K562 (cell line): ENCODE measurements at regions not wholly inside any gene's neighbourhood (a gene's known extent, or its start where the extent isn't known, plus 50 kb on each side); places are given as distances from the start of the nearest gene placed in this dataset.
A peak's percentile ranks its signal among the peaks of the same experiment; 100 is the strongest.

Source experiments
- ATAC-seq: fragments of 200-7000 bp; cut with Tn5 transposase; 3 replicates; pipeline ENCODE4 v1.9.1; 2020; ENCODE audit warnings: moderate library complexity
- BruUV-seq: library from RNA; stranded (reverse); fragments of 400-500 nt; replicated peaks from 2 replicates; lab custom pipeline; 2021; lab: Mats Ljungman, UMichigan
- CTCF ChIA-PET: fragments of 300-600 bp; formaldehyde crosslinking; extraction: SDS; loops from one replicate; lab custom pipeline; 2021; ENCODE audit warnings: low intra/inter-chr PET ratio; lab: Yijun Ruan, JAX
- POLR2A ChIA-PET: fragments of 300-600, 350-650 bp; sonication (Branson Sonifier 250); formaldehyde crosslinking; extraction: SDS; loops from one replicate; lab custom pipeline; 2021; ENCODE audit warnings: antibody characterized with exemption, inconsistent platforms; lab: Yijun Ruan, JAX
- DNase-seq, 4 experiments: peaks; one replicate each; pipeline versions ENCODE4 v3.0.0 to v3.0.0-alpha.2; 2011 to 2018; ENCODE audit warnings: low spot score in 3 of 4, mixed read lengths in 3 of 4; ENCODE audit errors: extremely low read depth in 1 of 4
- FAIRE-seq: peaks from 2 replicates; lab custom pipeline; 2011; peaks lifted over from hg19 to GRCh38; lab: Jason Lieb, UNC
- H2AFZ ChIP-seq: 2 replicates; pipeline ENCODE4 v1.6.0; 2011; ENCODE audit warnings: low read depth, low read length, control low read depth, inconsistent platforms
- H3K27ac ChIP-seq: fragments of 200-600 bp; 3 replicates; pipeline ENCODE4 v1.8.0; 2011; ENCODE audit warnings: low read depth, mild to moderate bottlenecking, control low read depth, inconsistent platforms, low read length, moderate library complexity, mixed read lengths; ENCODE audit errors: extremely low read depth
- H3K27me3 ChIP-seq, 2 experiments: fragments of 300-600 bp in 1 of 2; 2 replicates in 1 of 2; 3 replicates in 1 of 2; pipeline versions ENCODE4 v1.6.0 to v1.8.0; 2011; ENCODE audit warnings: inconsistent platforms in 2 of 2, low read length in 2 of 2, mild to moderate bottlenecking in 1 of 2, mixed read lengths in 1 of 2, moderate library complexity in 1 of 2; ENCODE audit not compliant: control insufficient read depth in 2 of 2, insufficient read depth in 2 of 2
- H3K36me3 ChIP-seq: fragments of 300-600 bp; 3 replicates; pipeline ENCODE4 v1.8.0; 2011; ENCODE audit warnings: mild to moderate bottlenecking, low read length, inconsistent platforms; ENCODE audit not compliant: control insufficient read depth, insufficient read depth
- H3K4me1 ChIP-seq, 2 experiments: fragments of 200-600 bp in 1 of 2; replicated peaks in 1 of 2; 2 replicates in 1 of 2; 3 replicates in 1 of 2; pipeline versions ENCODE4 v1.5.1 to v1.8.0; 2011; ENCODE audit warnings: inconsistent platforms in 2 of 2, low read length in 2 of 2, mild to moderate bottlenecking in 1 of 2, mixed read lengths in 1 of 2, moderate library complexity in 1 of 2; ENCODE audit not compliant: control insufficient read depth in 2 of 2, insufficient read depth in 2 of 2
- H3K4me2 ChIP-seq: 2 replicates; pipeline ENCODE4 v1.6.1; 2011; ENCODE audit warnings: low read length, control low read depth, inconsistent platforms, mixed read lengths; ENCODE audit not compliant: insufficient read depth
- H3K4me3 ChIP-seq: fragments of 200-600 bp; sonication (generic), shearing (Covaris generic); 2 replicates; pipeline ENCODE4 v1.5.1; 2016; ENCODE audit warnings: control low read depth, inconsistent platforms
- H3K79me2 ChIP-seq: fragments of 200-600 bp; 3 replicates; pipeline ENCODE4 v1.8.0; 2011; ENCODE audit warnings: low read length, inconsistent platforms; ENCODE audit not compliant: control insufficient read depth, insufficient read depth
- H3K9ac ChIP-seq, 2 experiments: 2 replicates each; pipeline versions ENCODE4 v1.6.0 to v1.6.1; 2011; ENCODE audit warnings: low read depth in 2 of 2, low read length in 2 of 2, control low read depth in 1 of 2, inconsistent platforms in 1 of 2, mild to moderate bottlenecking in 1 of 2, mixed read lengths in 1 of 2; ENCODE audit not compliant: insufficient read depth in 1 of 2
- H3K9me1 ChIP-seq: one replicate; pipeline ENCODE4 v1.6.0; 2011; ENCODE audit warnings: inconsistent platforms, mild to moderate bottlenecking, low read length, moderate library complexity; ENCODE audit not compliant: control insufficient read depth, insufficient read depth
- H3K9me3 ChIP-seq: replicated peaks from 2 replicates; pipeline ENCODE4 v1.5.1; 2011; ENCODE audit warnings: low read depth, low read length, inconsistent platforms; ENCODE audit not compliant: control insufficient read depth, insufficient read depth
- H4K20me1 ChIP-seq: replicated peaks from 2 replicates; pipeline ENCODE4 v1.6.1; 2011; ENCODE audit warnings: low read length, inconsistent platforms, mixed read lengths; ENCODE audit not compliant: control insufficient read depth, insufficient read depth
- CEBPG ChIP-seq, 3 experiments: fragments of 200-800 bp in 1 of 3; sonication (Bioruptor generic) in 1 of 3; sonication (generic) in 1 of 3; formaldehyde crosslinking in 1 of 3; IDR thresholded peaks in 2 of 3; conservative IDR thresholded peaks in 1 of 3; 2 replicates each; pipeline versions ENCODE4 v1.6.1 to v1.8.0; 2016 to 2022; ENCODE audit warnings: missing compliant biosample characterization in 2 of 3, missing genetic modification characterization in 2 of 3, mild to moderate bottlenecking in 1 of 3, missing genetic modification reagents in 1 of 3
- PRMT5 ChIP-seq: sonication (generic); formaldehyde crosslinking; IDR thresholded peaks from 2 replicates; pipeline ENCODE4 v1.5.0; 2020; ENCODE audit warnings: missing genetic modification reagents
- SMC3 ChIP-seq: conservative IDR thresholded peaks from 2 replicates; pipeline ENCODE4 v1.6.1; 2011; ENCODE audit warnings: low read depth, low read length, improper control_type of control experiment; ENCODE audit not compliant: insufficient read depth
- WGBS: fragments of 100-300 bp; shearing (Covaris generic); methylation state at CpG from one replicate; pipeline ENCODE4 v1.1.6; 2016; ENCODE audit warnings: low coverage, mixed read lengths; ENCODE audit not compliant: insufficient coverage; ENCODE audit errors: missing lambda C conversion rate; 5-methylcytosine and 5-hydroxymethylcytosine counted together
- in situ Hi-C: fragments of 300-500 bp; cut with MboI; formaldehyde crosslinking; loops from 4 replicates; pipeline ENCODE4 v1.15.0; 2018; ENCODE audit warnings: inconsistent platforms, mixed read lengths
- intact Hi-C: fragments of 100-400 bp; cut with micrococcal nuclease; formaldehyde crosslinking; loops from 2 replicates; pipeline ENCODE4 v1.14.2; 2022
- TF ChIP-seq, protein P1 (sequence below): fragments of 200-800 bp; sonication (Bioruptor generic); IDR thresholded peaks from 2 replicates; pipeline ENCODE4 v1.6.1; 2016; ENCODE audit warnings: missing genetic modification characterization, missing compliant biosample characterization

DNA sequence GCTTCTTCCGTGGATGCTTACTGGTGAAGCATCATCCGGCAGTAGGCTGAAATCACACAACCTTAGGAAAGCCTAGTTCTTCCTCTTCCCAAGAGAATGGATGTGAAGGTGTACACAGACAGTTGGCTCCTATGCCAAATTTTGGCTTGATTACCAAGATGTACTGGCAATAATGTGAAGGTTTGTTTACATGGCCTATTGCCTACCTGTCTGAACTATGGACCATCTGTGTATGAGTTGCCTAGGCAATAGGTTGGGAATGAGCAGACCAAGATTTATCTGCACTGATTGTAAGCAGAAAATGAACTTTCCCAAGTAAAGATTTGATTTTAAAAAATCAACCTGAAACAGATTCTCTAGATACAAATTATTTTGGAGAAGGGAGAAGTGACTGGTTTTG is 325.9 kb upstream of the SORCS1 start (continued):
- TF ChIP-seq, protein P1, sequence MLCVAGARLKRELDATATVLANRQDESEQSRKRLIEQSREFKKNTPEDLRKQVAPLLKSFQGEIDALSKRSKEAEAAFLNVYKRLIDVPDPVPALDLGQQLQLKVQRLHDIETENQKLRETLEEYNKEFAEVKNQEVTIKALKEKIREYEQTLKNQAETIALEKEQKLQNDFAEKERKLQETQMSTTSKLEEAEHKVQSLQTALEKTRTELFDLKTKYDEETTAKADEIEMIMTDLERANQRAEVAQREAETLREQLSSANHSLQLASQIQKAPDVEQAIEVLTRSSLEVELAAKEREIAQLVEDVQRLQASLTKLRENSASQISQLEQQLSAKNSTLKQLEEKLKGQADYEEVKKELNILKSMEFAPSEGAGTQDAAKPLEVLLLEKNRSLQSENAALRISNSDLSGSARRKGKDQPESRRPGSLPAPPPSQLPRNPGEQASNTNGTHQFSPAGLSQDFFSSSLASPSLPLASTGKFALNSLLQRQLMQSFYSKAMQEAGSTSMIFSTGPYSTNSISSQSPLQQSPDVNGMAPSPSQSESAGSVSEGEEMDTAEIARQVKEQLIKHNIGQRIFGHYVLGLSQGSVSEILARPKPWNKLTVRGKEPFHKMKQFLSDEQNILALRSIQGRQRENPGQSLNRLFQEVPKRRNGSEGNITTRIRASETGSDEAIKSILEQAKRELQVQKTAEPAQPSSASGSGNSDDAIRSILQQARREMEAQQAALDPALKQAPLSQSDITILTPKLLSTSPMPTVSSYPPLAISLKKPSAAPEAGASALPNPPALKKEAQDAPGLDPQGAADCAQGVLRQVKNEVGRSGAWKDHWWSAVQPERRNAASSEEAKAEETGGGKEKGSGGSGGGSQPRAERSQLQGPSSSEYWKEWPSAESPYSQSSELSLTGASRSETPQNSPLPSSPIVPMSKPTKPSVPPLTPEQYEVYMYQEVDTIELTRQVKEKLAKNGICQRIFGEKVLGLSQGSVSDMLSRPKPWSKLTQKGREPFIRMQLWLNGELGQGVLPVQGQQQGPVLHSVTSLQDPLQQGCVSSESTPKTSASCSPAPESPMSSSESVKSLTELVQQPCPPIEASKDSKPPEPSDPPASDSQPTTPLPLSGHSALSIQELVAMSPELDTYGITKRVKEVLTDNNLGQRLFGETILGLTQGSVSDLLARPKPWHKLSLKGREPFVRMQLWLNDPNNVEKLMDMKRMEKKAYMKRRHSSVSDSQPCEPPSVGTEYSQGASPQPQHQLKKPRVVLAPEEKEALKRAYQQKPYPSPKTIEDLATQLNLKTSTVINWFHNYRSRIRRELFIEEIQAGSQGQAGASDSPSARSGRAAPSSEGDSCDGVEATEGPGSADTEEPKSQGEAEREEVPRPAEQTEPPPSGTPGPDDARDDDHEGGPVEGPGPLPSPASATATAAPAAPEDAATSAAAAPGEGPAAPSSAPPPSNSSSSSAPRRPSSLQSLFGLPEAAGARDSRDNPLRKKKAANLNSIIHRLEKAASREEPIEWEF: no peak
- TF ChIP-seq PRMT5 (CRISPR knock-in tag): no peak

DNA sequence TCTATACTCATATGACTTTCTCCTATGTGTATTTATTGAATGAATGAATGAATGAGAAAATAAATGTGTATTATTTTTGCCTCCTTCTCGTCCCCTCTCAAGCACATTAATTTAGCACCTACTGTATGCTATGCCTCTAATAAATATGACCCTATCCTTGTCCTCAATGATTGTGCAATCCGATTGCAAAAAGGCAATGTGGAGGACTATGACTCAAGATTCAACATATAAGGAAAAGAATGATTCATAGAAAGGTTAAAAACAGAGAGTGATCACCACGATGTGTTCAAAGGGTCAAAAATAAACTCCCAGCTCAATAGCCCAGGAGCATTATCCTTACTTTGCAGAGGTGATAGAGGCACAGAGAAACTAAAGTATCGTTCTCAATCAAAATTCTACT is 322.8 kb upstream of the SORCS1 start:
- BruUV-seq: no TSS peak
- intact Hi-C loops (no loop called here), in situ Hi-C loops (no loop called here)
- no peak for FAIRE-seq
- no peaks in the 10 kb centered on the region for H3K9me1 ChIP-seq
- H3K27me3 ChIP-seq: no peaks in the 10 kb centered on the region
- no peaks in the 10 kb centered on the region for H3K36me3 ChIP-seq
- H3K4me2 ChIP-seq: no peak overlapping the region
- no peak overlapping the region for H3K4me3 ChIP-seq
- no peak overlapping the region for H2AFZ ChIP-seq
- no peaks in the 10 kb centered on the region for H4K20me1 ChIP-seq
- H3K27ac ChIP-seq: no peak overlapping the region
- DNase-seq: no peak
- ChIA-PET POLR2A (no interaction called here), CTCF (no interaction called here)
- ATAC-seq: no peak
- H3K9me3 ChIP-seq: no peaks in the 10 kb centered on the region
- TF ChIP-seq SMC3 (no peak), CEBPG (CRISPR knock-in tag; IDR thresholded peaks at IDR 0.05) (no peak), CEBPG (tag; conservative IDR thresholded peaks at IDR 0.05 in 1 of 2, IDR thresholded peaks at IDR 0.05 in 1 of 2) (0 out of 4 replicates have a peak, but pooled peaks of 1 of the 2 experiments have one; percentile 49)
- no peaks in the 10 kb centered on the region for H3K79me2 ChIP-seq
- H3K4me1 ChIP-seq: no peaks in the 10 kb centered on the region
- H3K9ac ChIP-seq: no peak overlapping the region
- 0% methylated on average over 4 of the region's 4 CpGs for WGBS
